T-helper 2 cell (primary cell): ENCODE measurements at regions not wholly inside any gene's neighbourhood (a gene's known extent, or its start where the extent isn't known, plus 50 kb on each side); places are given as distances from the start of the nearest gene placed in this dataset.

Experiments used
- DNase-seq, 5 experiments: peaks; one replicate each; pipeline versions ENCODE4 v3.0.0 to v3.0.0-alpha.2; 2012 to 2022

- DNase-seq: no peak
Observed at GRCh38 chr7:156001496-156002260, 189.4 kb upstream of the SHH start.

- DNase-seq: no peak
Observed at GRCh38 chr7:156000601-156001396, 188.5 kb upstream of the SHH start.

GRCh38 chr7:155999631-156000489 lies 187.6 kb upstream of the SHH start:
- no peak for DNase-seq

- no peak for DNase-seq
Observed at GRCh38 chr7:155998766-155999630, 186.7 kb upstream of the SHH start.

- DNase-seq: peak in 1 of 5 experiments; percentile 67
Observed at GRCh38 chr7:155998328-155998691, 186.0 kb upstream of the SHH start.

GRCh38 chr7:155997431-155998327 lies 185.4 kb upstream of the SHH start:
- DNase-seq: peak in 1 of 5 experiments; percentile 30

DNA sequence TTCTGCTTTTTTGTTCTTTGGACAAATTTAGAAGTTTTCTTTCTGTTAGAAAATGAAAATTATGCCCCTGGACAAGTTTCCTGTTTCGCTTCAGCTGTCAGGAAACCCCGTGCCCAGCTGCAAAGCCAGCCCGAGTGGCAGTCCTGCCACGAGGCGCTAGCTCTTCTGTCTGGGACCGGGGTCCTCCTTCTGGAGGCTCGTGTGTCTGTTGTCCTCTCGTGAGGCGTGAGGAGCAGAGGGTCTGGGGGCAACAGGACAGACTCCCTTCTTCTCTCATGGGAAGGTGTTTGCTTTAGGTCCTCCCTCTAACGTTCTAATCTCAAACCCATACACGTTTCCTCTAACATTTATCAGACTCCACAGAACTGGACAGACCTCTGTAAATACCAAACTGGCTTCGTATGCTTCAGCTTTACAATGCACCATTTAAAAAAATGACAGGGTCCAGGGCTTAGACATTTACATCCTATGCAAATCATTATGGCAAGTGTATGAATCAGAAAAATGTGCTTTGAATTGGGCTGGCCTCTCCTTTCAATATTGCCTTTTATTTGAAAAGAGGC lies 184.5 kb upstream of the SHH start:
- DNase-seq: no peak

- peak in 1 of 5 experiments; percentile 33 for DNase-seq
Observed at GRCh38 chr7:155995183-155995612, 182.9 kb upstream of the SHH start.

DNA sequence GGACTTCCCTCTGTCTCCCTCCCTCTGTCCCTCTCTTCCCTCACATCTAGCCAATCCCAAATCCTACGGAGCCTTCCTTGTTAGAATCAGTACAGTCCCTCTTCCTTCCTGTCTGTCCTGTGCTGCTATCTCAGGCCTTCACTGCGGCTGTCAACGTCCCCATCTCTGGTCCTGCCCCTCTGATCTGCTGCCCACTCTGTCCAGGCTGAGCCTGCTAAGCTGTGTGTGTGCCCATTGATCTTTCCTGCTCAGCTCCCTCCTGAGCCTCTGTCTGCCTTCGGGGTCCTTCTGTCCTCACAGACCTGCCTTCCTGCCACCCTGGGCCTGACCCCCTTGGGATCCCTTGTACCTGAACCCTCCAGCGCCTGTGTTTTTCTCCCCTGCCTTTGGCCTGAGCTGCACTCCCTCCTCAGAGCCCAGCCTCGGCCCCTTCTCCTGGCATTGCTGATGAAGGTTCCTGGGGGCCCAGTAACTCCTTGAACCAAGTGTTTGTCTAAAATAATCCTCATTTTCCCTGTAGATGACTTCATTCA lies 182.1 kb upstream of the SHH start:
- no peak for DNase-seq

- no peak for DNase-seq
Observed at GRCh38 chr7:155993420-155994278, 181.4 kb upstream of the SHH start.

- no peak for DNase-seq
Observed at GRCh38 chr7:155992974-155993373, 180.7 kb upstream of the SHH start.

- DNase-seq: peak in 1 of 5 experiments; percentile 15
Observed at GRCh38 chr7:155992538-155992937, 180.3 kb upstream of the SHH start.

DNA sequence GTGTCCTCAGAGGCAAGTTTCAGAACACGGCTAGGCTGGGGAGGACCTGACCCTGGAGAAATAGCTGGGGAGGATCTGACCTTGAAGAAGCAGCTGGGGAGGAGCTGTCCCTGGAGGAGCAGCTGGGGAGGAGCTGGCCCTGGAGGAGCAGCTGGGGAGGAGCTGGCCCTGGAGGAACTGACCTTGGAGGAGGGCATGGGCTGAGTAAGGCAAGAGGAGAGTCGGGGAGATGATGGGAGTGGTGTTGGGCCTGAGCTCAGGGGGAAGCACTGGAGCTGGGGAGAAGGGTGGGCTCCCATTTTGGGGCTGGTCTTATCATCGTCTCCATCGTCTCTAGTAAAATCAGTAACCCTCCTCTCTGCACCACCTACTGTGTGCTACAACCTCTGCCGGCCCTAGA lies 179.8 kb upstream of the SHH start:
- no peak for DNase-seq

DNA sequence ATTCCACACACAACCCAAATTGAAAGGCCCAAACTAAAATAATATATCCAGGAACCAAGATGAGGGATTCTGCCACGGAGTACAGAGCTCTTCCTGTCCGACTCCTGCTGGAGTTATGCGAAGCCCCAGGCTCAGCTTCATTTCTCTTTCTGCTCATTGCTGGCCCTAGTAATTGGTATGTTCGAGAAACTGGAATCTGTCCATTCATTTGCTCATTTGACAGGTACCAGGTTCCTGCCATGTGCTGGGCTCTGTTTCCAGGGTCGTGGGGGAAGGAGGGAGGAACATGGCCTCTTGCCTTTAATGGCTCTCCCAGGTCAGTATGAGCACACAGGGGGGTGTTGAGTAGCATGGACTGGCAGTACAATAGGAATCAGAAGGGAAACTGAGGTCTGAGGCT lies 179.2 kb upstream of the SHH start:
- no peak for DNase-seq

GRCh38 chr7:155988416-155988815 lies 176.2 kb upstream of the SHH start:
- no peak for DNase-seq

DNA sequence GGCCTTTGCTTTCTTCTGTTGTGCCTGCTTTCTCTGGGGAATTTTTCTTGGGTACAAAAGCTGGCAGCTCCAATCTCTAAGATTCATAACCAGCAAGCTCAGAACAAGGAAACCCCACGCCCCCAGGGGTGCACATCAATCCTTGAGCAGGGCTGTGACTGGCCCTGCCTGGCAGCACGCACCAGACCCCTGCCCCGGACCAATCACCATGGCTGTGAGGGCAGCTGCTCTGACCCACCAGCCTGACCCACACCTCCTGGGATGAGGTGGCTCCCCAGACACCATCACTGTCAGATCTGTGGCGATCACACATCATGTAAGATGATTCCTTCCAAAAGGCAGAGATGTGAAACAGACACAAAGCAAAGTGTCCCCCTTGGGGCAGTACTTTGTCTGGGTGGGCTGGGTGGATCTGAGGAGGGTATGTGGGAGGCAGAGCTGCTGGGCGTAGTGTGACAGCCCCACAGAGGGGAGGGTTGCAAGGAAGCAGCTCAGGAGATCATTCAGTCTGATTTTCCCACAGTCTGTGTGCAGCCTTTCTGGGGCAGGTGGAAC lies 175.5 kb upstream of the SHH start:
- no peak for DNase-seq

DNA sequence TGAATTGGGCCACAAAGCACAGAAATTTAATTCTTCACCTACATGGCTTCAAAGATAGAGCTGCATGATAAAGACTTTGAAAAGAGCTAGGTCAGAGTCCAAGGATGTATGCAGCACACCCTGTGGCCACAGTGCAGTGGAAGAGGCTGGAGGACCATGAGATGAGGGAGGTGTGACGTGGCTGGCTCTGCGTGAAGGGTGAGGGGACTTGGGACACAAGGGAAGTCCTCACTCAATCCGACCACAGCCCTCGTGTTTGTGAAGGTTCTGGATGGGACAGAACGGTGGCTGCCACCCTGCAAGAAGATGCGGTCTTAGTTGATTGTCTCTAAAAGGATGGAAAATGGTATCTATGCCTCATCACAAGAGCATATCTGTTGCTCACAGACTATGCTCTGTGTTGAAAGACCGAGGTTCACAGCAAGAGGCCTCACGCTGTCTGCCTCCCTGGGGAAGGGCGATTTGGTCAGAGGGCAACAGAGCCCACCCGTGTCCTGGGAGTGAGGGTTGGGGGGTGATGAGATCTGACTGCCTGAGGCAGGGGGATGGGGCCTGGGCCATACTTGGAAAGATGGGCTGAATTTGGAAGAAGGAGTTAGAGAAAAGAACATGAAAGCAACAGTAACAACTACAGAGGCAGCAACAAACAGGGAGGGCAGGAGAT lies 174.4 kb upstream of the SHH start:
- no peak for DNase-seq

- no peak for DNase-seq
Observed at GRCh38 chr7:155985518-155986250, 173.4 kb upstream of the SHH start.
